ENCODE measurements at regions not wholly inside any gene's neighbourhood (a gene's known extent, or its start where the extent isn't known, plus 50 kb on each side); places are given as distances from the start of the nearest gene placed in this dataset.
A peak's percentile ranks its signal among the peaks of the same experiment; 100 is the strongest.

GRCh38 chr13:112207129-112207528 lies 140.2 kb downstream of the SOX1 start:
- Histone ChIP-seq H3K9me2 (ENCODE audit: insufficient read depth, low read length) (no peaks in the 10 kb centered on the region), H3K4me3 (ENCODE audit: low read length) (no peak overlapping the region), H3K27ac (ENCODE audit: low read length) (no peak overlapping the region), H3K27me3 (ENCODE audit: insufficient read depth, low read depth, low read length) (no peaks in the 10 kb centered on the region), H4K20me1 (ENCODE audit: insufficient read depth) (no peaks in the 10 kb centered on the region), H3K9me3 (ENCODE audit: low read length) (no peaks in the 10 kb centered on the region), H2AFZ (ENCODE audit: low read depth, low read length) (no peak overlapping the region), H3K36me3 (ENCODE audit: insufficient read depth, low read length) (no peaks in the 10 kb centered on the region), H3K4me2 (ENCODE audit: low read length) (no peak overlapping the region), H3K9ac (ENCODE audit: low read length) (no peak overlapping the region), H3K79me2 (replicated peaks; ENCODE audit: insufficient read depth, low read length) (no peaks in the 10 kb centered on the region), H3F3A (ENCODE audit: insufficient read depth, low read length, poor library complexity, severe bottlenecking) (no peaks in the 10 kb centered on the region)
- TF ChIP-seq POLR2AphosphoS5 (IDR thresholded peaks at IDR 0.05) (peak; percentile 35), TAF1 (IDR thresholded peaks at IDR 0.05; ENCODE audit: low read depth) (no peak)

GRCh38 chr13:112208656-112209055 lies 141.7 kb downstream of the SOX1 start:
- H3K4me2 ChIP-seq (ENCODE audit: low read length) = no peak overlapping the region
- no peak overlapping the region for H3K9ac ChIP-seq (ENCODE audit: low read length)
- TF ChIP-seq SMC3 (conservative IDR thresholded peaks at IDR 0.05; ENCODE audit: poor library complexity) = no peak
- no peak for TF ChIP-seq TAF1 (IDR thresholded peaks at IDR 0.05; ENCODE audit: low read depth)
- no peak for TF ChIP-seq POLR2AphosphoS5 (IDR thresholded peaks at IDR 0.05)
- no peak for TF ChIP-seq EZH2 (IDR thresholded peaks at IDR 0.05; ENCODE audit: borderline replicate concordance, insufficient read depth, low read length, poor library complexity, severe bottlenecking)
- no peak for TF ChIP-seq EP300 (conservative IDR thresholded peaks at IDR 0.05; ENCODE audit: poor library complexity, severe bottlenecking)
- no peak for TF ChIP-seq MXI1 (conservative IDR thresholded peaks at IDR 0.05; ENCODE audit: poor library complexity, severe bottlenecking)
- TF ChIP-seq REST (IDR thresholded peaks at IDR 0.05; ENCODE audit: borderline replicate concordance) = no peak
- TF ChIP-seq RAD21 (conservative IDR thresholded peaks at IDR 0.05) = no peak
- no peaks in the 10 kb centered on the region for H3K9me2 ChIP-seq (ENCODE audit: insufficient read depth, low read length)
- H4K20me1 ChIP-seq (ENCODE audit: insufficient read depth) = no peaks in the 10 kb centered on the region
- H3K79me2 ChIP-seq (replicated peaks; ENCODE audit: insufficient read depth, low read length) = no peaks in the 10 kb centered on the region
- no peak overlapping the region for H2AFZ ChIP-seq (ENCODE audit: low read depth, low read length)
- H3K36me3 ChIP-seq (ENCODE audit: insufficient read depth, low read length) = no peaks in the 10 kb centered on the region
- no peaks in the 10 kb centered on the region for H3F3A ChIP-seq (ENCODE audit: insufficient read depth, low read length, poor library complexity, severe bottlenecking)
- no peaks in the 10 kb centered on the region for H3K27me3 ChIP-seq (ENCODE audit: insufficient read depth, low read depth, low read length)
- no peaks in the 10 kb centered on the region for H3K9me3 ChIP-seq (ENCODE audit: low read length)
- H3K4me3 ChIP-seq (ENCODE audit: low read length) = no peak overlapping the region
- H3K27ac ChIP-seq (ENCODE audit: low read length) = no peak overlapping the region

GRCh38 chr13:112209266-112209665 lies 142.3 kb downstream of the SOX1 start:
- Histone ChIP-seq H3K27ac (ENCODE audit: low read length) (no peak overlapping the region), H3K9me3 (ENCODE audit: low read length) (no peaks in the 10 kb centered on the region)

More at GRCh38 chr13:112209266-112209665, 142.3 kb downstream of the SOX1 start:
- no peak overlapping the region for H3K4me2 ChIP-seq (ENCODE audit: low read length)
- no peaks in the 10 kb centered on the region for H3K79me2 ChIP-seq (replicated peaks; ENCODE audit: insufficient read depth, low read length)
- H4K20me1 ChIP-seq (ENCODE audit: insufficient read depth) = no peaks in the 10 kb centered on the region
- no peaks in the 10 kb centered on the region for H3K36me3 ChIP-seq (ENCODE audit: insufficient read depth, low read length)
- H3K9ac ChIP-seq (ENCODE audit: low read length) = no peak overlapping the region
- H3K27me3 ChIP-seq (ENCODE audit: insufficient read depth, low read depth, low read length) = no peaks in the 10 kb centered on the region
- H3K9me2 ChIP-seq (ENCODE audit: insufficient read depth, low read length) = no peaks in the 10 kb centered on the region
- TF ChIP-seq TAF1 (IDR thresholded peaks at IDR 0.05; ENCODE audit: low read depth) = no peak
- H3K4me3 ChIP-seq (ENCODE audit: low read length) = no peak overlapping the region
- no peaks in the 10 kb centered on the region for H3F3A ChIP-seq (ENCODE audit: insufficient read depth, low read length, poor library complexity, severe bottlenecking)
- no peak overlapping the region for H2AFZ ChIP-seq (ENCODE audit: low read depth, low read length)

Data from neural cell (in vitro differentiated cells).